ENCODE measurements at regions not wholly inside any gene's neighbourhood (a gene's known extent, or its start where the extent isn't known, plus 50 kb on each side); places are given as distances from the start of the nearest gene placed in this dataset.

- DNase-seq (ENCODE audit: insufficient read length, low spot score) (no peak), FAIRE-seq (peak; percentile 26)
These were observed 121.3 kb downstream of the RPLP1 start for GRCh38 chr15:69573815-69574475.

GRCh38 chr15:69574506-69574905, 121.9 kb downstream of the RPLP1 start:
- peak; percentile 33 for FAIRE-seq
- DNase-seq (ENCODE audit: insufficient read length, low spot score) = no peak

- no peak for FAIRE-seq
- no peak for DNase-seq (ENCODE audit: insufficient read length, low spot score)
These were observed 122.8 kb downstream of the RPLP1 start for GRCh38 chr15:69575387-69575786.

- DNase-seq (ENCODE audit: insufficient read length, low spot score) = peak; percentile 71
- peak; percentile 81 for FAIRE-seq
These were observed 123.5 kb downstream of the RPLP1 start for GRCh38 chr15:69576035-69576526.

- no peak for FAIRE-seq
- no peak for DNase-seq (ENCODE audit: insufficient read length, low spot score)
These were observed 124.3 kb downstream of the RPLP1 start for GRCh38 chr15:69576948-69577351.

- FAIRE-seq (no peak), DNase-seq (ENCODE audit: insufficient read length, low spot score) (no peak)
These were observed 124.8 kb downstream of the RPLP1 start for GRCh38 chr15:69577397-69577796.

- DNase-seq (ENCODE audit: insufficient read length, low spot score) (no peak), FAIRE-seq (no peak)
These were observed 125.6 kb downstream of the RPLP1 start for GRCh38 chr15:69578252-69578651.

- DNase-seq (ENCODE audit: insufficient read length, low spot score) (no peak), FAIRE-seq (peak; percentile 80)
These were observed 126.4 kb downstream of the RPLP1 start for GRCh38 chr15:69578787-69579583.

- DNase-seq (ENCODE audit: insufficient read length, low spot score) (no peak), FAIRE-seq (peak; percentile 44)
These were observed 127.5 kb downstream of the RPLP1 start for GRCh38 chr15:69579950-69580618.

- DNase-seq (ENCODE audit: insufficient read length, low spot score) (no peak), FAIRE-seq (no peak)
These were observed 131.0 kb downstream of the RPLP1 start for GRCh38 chr15:69583626-69584025.

GRCh38 chr15:69585937-69586336, 133.3 kb downstream of the RPLP1 start:
- FAIRE-seq = no peak
- no peak for DNase-seq (ENCODE audit: insufficient read length, low spot score)

- no peak for FAIRE-seq
These were observed 134.1 kb downstream of the RPLP1 start for GRCh38 chr15:69586721-69587120.

GRCh38 chr15:69587723-69588426, 135.3 kb downstream of the RPLP1 start:
- DNase-seq (ENCODE audit: insufficient read length, low spot score) (no peak), FAIRE-seq (no peak)

More at GRCh38 chr15:69586721-69587120, 134.1 kb downstream of the RPLP1 start:
- DNase-seq (ENCODE audit: insufficient read length, low spot score) = no peak

GRCh38 chr15:69590201-69590710, 137.6 kb downstream of the RPLP1 start:
- FAIRE-seq (no peak), DNase-seq (ENCODE audit: insufficient read length, low spot score) (no peak)

GRCh38 chr15:69590932-69591524, 138.4 kb downstream of the RPLP1 start:
- DNase-seq (ENCODE audit: insufficient read length, low spot score) (no peak), FAIRE-seq (no peak)

GRCh38 chr15:69591905-69592508, 139.4 kb downstream of the RPLP1 start:
- no peak for DNase-seq (ENCODE audit: insufficient read length, low spot score)
- no peak for FAIRE-seq

- FAIRE-seq (no peak), DNase-seq (ENCODE audit: insufficient read length, low spot score) (no peak)
These were observed 140.3 kb downstream of the RPLP1 start for GRCh38 chr15:69592954-69593353.

GRCh38 chr15:69593488-69593887, 140.9 kb downstream of the RPLP1 start:
- no peak for FAIRE-seq
- no peak for DNase-seq (ENCODE audit: insufficient read length, low spot score)
